Muscle layer of duodenum (tissue), 2 donors: ENCODE measurements at regions not wholly inside any gene's neighbourhood (a gene's known extent, or its start where the extent isn't known, plus 50 kb on each side); places are given as distances from the start of the nearest gene placed in this dataset.

Experiments
- H3K27ac ChIP-seq: one replicate; pipeline ENCODE4 v1.7.0; 2013; ENCODE audit warnings: mild to moderate bottlenecking, low read length
- H3K27me3 ChIP-seq: one replicate; pipeline ENCODE4 v1.7.0; 2013; ENCODE audit warnings: low read depth, mild to moderate bottlenecking, control low read depth, low read length
- H3K36me3 ChIP-seq, 2 donors: one replicate each; pipeline ENCODE4 v1.7.0; 2013; ENCODE audit warnings: low read length in 2 of 2, control low read depth in 1 of 2, mild to moderate bottlenecking in 1 of 2; ENCODE audit not compliant: insufficient read depth in 2 of 2, control insufficient read depth in 1 of 2
- H3K4me1 ChIP-seq, 2 donors: one replicate each; pipeline ENCODE4 v1.7.0; 2013; ENCODE audit warnings: low read length in 2 of 2, mild to moderate bottlenecking in 2 of 2, control low read depth in 1 of 2, moderate library complexity in 1 of 2; ENCODE audit not compliant: insufficient read depth in 2 of 2, control insufficient read depth in 1 of 2
- H3K4me3 ChIP-seq, 2 donors: one replicate each; pipeline ENCODE4 v1.7.0; 2013; ENCODE audit warnings: low read length in 2 of 2, low read depth in 1 of 2, mild to moderate bottlenecking in 1 of 2
- H3K9me3 ChIP-seq, 2 donors: one replicate each; pipeline ENCODE4 v1.7.0; 2013; ENCODE audit warnings: low read length in 2 of 2, control low read depth in 1 of 2, mild to moderate bottlenecking in 1 of 2; ENCODE audit not compliant: control insufficient read depth in 1 of 2
- donor health status: healthy.

GRCh38 chr2:16851126-16851525 lies 185.5 kb upstream of the CYRIA start:
- Histone ChIP-seq H3K36me3 (no peaks in the 10 kb centered on the region), H3K9me3 (no peaks in the 10 kb centered on the region), H3K4me3 (no peak overlapping the region), H3K27ac (no peak overlapping the region), H3K27me3 (no peaks in the 10 kb centered on the region), H3K4me1 (no peaks in the 10 kb centered on the region)

GRCh38 chr2:16840496-16841172 lies 175.0 kb upstream of the CYRIA start:
- H3K4me3 ChIP-seq, result no peak overlapping the region
- H3K27ac ChIP-seq, result no peak overlapping the region
- no peaks in the 10 kb centered on the region for H3K4me1 ChIP-seq
- no peaks in the 10 kb centered on the region for H3K36me3 ChIP-seq
- H3K27me3 ChIP-seq, result no peaks in the 10 kb centered on the region
- H3K9me3 ChIP-seq, result no peaks in the 10 kb centered on the region

GRCh38 chr2:16832910-16833309 lies 167.3 kb upstream of the CYRIA start:
- Histone ChIP-seq H3K36me3 (no peaks in the 10 kb centered on the region), H3K4me3 (no peak overlapping the region), H3K4me1 (no peaks in the 10 kb centered on the region)

GRCh38 chr2:16828828-16829160 lies 163.2 kb upstream of the CYRIA start:
- H3K36me3 ChIP-seq, result no peaks in the 10 kb centered on the region
- H3K27me3 ChIP-seq, result no peaks in the 10 kb centered on the region
- no peaks in the 10 kb centered on the region for H3K4me1 ChIP-seq
- no peak overlapping the region for H3K27ac ChIP-seq
- no peaks in the 10 kb centered on the region for H3K9me3 ChIP-seq
- no peak overlapping the region for H3K4me3 ChIP-seq

More at GRCh38 chr2:16832910-16833309, 167.3 kb upstream of the CYRIA start:
- no peaks in the 10 kb centered on the region for H3K9me3 ChIP-seq
- H3K27ac ChIP-seq, result no peak overlapping the region
- H3K27me3 ChIP-seq, result no peaks in the 10 kb centered on the region

GRCh38 chr2:16828044-16828827 lies 162.6 kb upstream of the CYRIA start:
- H3K27ac ChIP-seq, result no peak overlapping the region
- H3K27me3 ChIP-seq, result no peaks in the 10 kb centered on the region
- H3K4me3 ChIP-seq, result no peak overlapping the region
- no peaks in the 10 kb centered on the region for H3K9me3 ChIP-seq
- H3K4me1 ChIP-seq, result no peaks in the 10 kb centered on the region
- no peaks in the 10 kb centered on the region for H3K36me3 ChIP-seq

- H3K4me1 ChIP-seq, result no peaks in the 10 kb centered on the region
- no peak overlapping the region for H3K27ac ChIP-seq
- H3K9me3 ChIP-seq, result no peaks in the 10 kb centered on the region
- H3K27me3 ChIP-seq, result no peaks in the 10 kb centered on the region
- H3K4me3 ChIP-seq, result no peak overlapping the region
- no peaks in the 10 kb centered on the region for H3K36me3 ChIP-seq
Measured at GRCh38 chr2:16824472-16824871, 158.8 kb upstream of the CYRIA start.

GRCh38 chr2:16821692-16822091 lies 156.1 kb upstream of the CYRIA start:
- H3K36me3 ChIP-seq, result no peaks in the 10 kb centered on the region
- H3K27me3 ChIP-seq, result no peaks in the 10 kb centered on the region
- H3K4me1 ChIP-seq, result no peaks in the 10 kb centered on the region
- no peak overlapping the region for H3K27ac ChIP-seq
- no peak overlapping the region for H3K4me3 ChIP-seq
- no peaks in the 10 kb centered on the region for H3K9me3 ChIP-seq

- H3K4me1 ChIP-seq, result no peaks in the 10 kb centered on the region
- no peak overlapping the region for H3K27ac ChIP-seq
- no peaks in the 10 kb centered on the region for H3K27me3 ChIP-seq
- no peaks in the 10 kb centered on the region for H3K36me3 ChIP-seq
- no peak overlapping the region for H3K4me3 ChIP-seq
- H3K9me3 ChIP-seq, result no peaks in the 10 kb centered on the region
Measured at GRCh38 chr2:16818203-16818556, 152.5 kb upstream of the CYRIA start.

GRCh38 chr2:16817305-16818202 lies 151.9 kb upstream of the CYRIA start:
- H3K4me1 ChIP-seq, result no peaks in the 10 kb centered on the region
- H3K9me3 ChIP-seq, result no peaks in the 10 kb centered on the region
- no peaks in the 10 kb centered on the region for H3K27me3 ChIP-seq
- H3K36me3 ChIP-seq, result no peaks in the 10 kb centered on the region
- no peak overlapping the region for H3K4me3 ChIP-seq
- no peak overlapping the region for H3K27ac ChIP-seq

GRCh38 chr2:16816522-16816921 lies 150.9 kb upstream of the CYRIA start:
- Histone ChIP-seq H3K36me3 (no peaks in the 10 kb centered on the region), H3K4me1 (no peaks in the 10 kb centered on the region), H3K27ac (no peak overlapping the region), H3K4me3 (no peak overlapping the region), H3K27me3 (no peaks in the 10 kb centered on the region), H3K9me3 (no peaks in the 10 kb centered on the region)

- Histone ChIP-seq H3K4me1 (no peaks in the 10 kb centered on the region), H3K36me3 (no peaks in the 10 kb centered on the region), H3K27ac (no peak overlapping the region), H3K9me3 (no peaks in the 10 kb centered on the region), H3K27me3 (no peaks in the 10 kb centered on the region), H3K4me3 (no peak overlapping the region)
Measured at GRCh38 chr2:16816016-16816415, 150.4 kb upstream of the CYRIA start.
